ENCODE measurements at regions not wholly inside any gene's neighbourhood (a gene's known extent, or its start where the extent isn't known, plus 50 kb on each side); places are given as distances from the start of the nearest gene placed in this dataset.

DNA sequence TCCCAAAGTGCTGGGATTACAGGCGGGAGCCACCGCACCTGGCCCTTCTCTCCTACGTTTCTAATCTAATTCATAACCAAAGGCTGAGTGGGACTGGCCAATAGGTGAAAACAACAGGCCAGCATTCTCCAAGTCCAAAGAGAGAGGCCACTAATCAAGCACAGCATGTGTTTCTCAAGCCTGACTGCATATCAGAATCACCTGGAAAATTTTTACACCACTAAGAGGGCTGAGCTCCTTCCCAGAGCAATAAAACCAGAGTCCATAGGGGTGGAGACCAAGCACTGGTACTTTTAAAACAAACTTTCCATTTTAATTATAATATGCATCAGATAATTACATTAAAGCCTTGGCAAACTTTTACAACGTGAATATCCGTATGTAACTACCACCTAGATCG, 254.4 kb downstream of the OPA1 start:
- TF ChIP-seq, protein P1, sequence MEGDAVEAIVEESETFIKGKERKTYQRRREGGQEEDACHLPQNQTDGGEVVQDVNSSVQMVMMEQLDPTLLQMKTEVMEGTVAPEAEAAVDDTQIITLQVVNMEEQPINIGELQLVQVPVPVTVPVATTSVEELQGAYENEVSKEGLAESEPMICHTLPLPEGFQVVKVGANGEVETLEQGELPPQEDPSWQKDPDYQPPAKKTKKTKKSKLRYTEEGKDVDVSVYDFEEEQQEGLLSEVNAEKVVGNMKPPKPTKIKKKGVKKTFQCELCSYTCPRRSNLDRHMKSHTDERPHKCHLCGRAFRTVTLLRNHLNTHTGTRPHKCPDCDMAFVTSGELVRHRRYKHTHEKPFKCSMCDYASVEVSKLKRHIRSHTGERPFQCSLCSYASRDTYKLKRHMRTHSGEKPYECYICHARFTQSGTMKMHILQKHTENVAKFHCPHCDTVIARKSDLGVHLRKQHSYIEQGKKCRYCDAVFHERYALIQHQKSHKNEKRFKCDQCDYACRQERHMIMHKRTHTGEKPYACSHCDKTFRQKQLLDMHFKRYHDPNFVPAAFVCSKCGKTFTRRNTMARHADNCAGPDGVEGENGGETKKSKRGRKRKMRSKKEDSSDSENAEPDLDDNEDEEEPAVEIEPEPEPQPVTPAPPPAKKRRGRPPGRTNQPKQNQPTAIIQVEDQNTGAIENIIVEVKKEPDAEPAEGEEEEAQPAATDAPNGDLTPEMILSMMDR (IDR thresholded peaks at IDR 0.05) = no peak
- TF ChIP-seq POLR2A (IDR thresholded peaks at IDR 0.05) (no peak), POLR2AphosphoS5 (IDR thresholded peaks at IDR 0.05) (no peak)

Measured in suprapubic skin (tissue), 4 donors.